Fibroblast of the aortic adventitia (primary cell): ENCODE measurements at regions not wholly inside any gene's neighbourhood (a gene's known extent, or its start where the extent isn't known, plus 50 kb on each side); places are given as distances from the start of the nearest gene placed in this dataset.

Source experiments
- DNase-seq: peaks from one replicate; pipeline ENCODE4 v3.0.0-alpha.2; 2010; ENCODE audit warnings: low read depth
- H3K4me3 ChIP-seq: 2 replicates; pipeline ENCODE4 v1.5.1; 2011; ENCODE audit warnings: low read depth, mild to moderate bottlenecking, control low read depth, low read length, moderate library complexity
- CTCF ChIP-seq: IDR thresholded peaks from 2 replicates; pipeline ENCODE4 v1.5.1; 2011; ENCODE audit warnings: mild to moderate bottlenecking, low read length, control low read depth, inconsistent platforms; ENCODE audit not compliant: insufficient read depth

GRCh38 chr3:127391436-127392155 lies 103.8 kb upstream of the PRR20G start:
- no peak for TF ChIP-seq CTCF
- no peak overlapping the region for H3K4me3 ChIP-seq
- no peak for DNase-seq

- no peak overlapping the region for H3K4me3 ChIP-seq
- TF ChIP-seq CTCF = no peak
- DNase-seq = no peak
These were observed 102.6 kb upstream of the PRR20G start for GRCh38 chr3:127390365-127391025.

GRCh38 chr3:127389913-127390312 lies 102.1 kb upstream of the PRR20G start:
- DNase-seq = no peak
- no peak overlapping the region for H3K4me3 ChIP-seq
- no peak for TF ChIP-seq CTCF

GRCh38 chr3:127389420-127389819 lies 101.6 kb upstream of the PRR20G start:
- TF ChIP-seq CTCF = no peak
- DNase-seq = no peak
- H3K4me3 ChIP-seq = no peak overlapping the region

GRCh38 chr3:127388427-127388826 lies 100.6 kb upstream of the PRR20G start:
- no peak for DNase-seq
- TF ChIP-seq CTCF = no peak
- no peak overlapping the region for H3K4me3 ChIP-seq

- DNase-seq = no peak
- no peak for TF ChIP-seq CTCF
- H3K4me3 ChIP-seq = no peak overlapping the region
These were observed 99.8 kb upstream of the PRR20G start for GRCh38 chr3:127387556-127388153.
